OCI-LY1 (cell line): ENCODE measurements at regions not wholly inside any gene's neighbourhood (a gene's known extent, or its start where the extent isn't known, plus 50 kb on each side); places are given as distances from the start of the nearest gene placed in this dataset.

ENCODE experiments used
- H2AFZ ChIP-seq: fragments of 200-600 bp; sonication (generic), shearing (Covaris generic); 2 replicates; pipeline ENCODE4 v1.6.0; 2014; ENCODE audit warnings: antibody characterized with exemption, mild to moderate bottlenecking, low read length
- H3F3A ChIP-seq: fragments of 200-600 bp; sonication (generic), shearing (Covaris generic); 2 replicates; pipeline ENCODE4 v1.6.0; 2014; ENCODE audit warnings: mild to moderate bottlenecking, antibody characterized with exemption, low read length, moderate library complexity; ENCODE audit not compliant: insufficient read depth
- H3K27ac ChIP-seq: fragments of 200-600 bp; sonication (generic); 2 replicates; pipeline ENCODE4 v1.5.1; 2014; ENCODE audit warnings: low read length, mixed run types, mild to moderate bottlenecking, low read depth; ENCODE audit not compliant: poor library complexity, severe bottlenecking
- H3K27me3 ChIP-seq: fragments of 200-600 bp; sonication (generic); 2 replicates; pipeline ENCODE4 v1.6.0; 2014; ENCODE audit warnings: antibody characterized with exemption, mild to moderate bottlenecking, low read length, moderate library complexity; ENCODE audit not compliant: insufficient read depth
- H3K36me3 ChIP-seq: fragments of 200-600 bp; sonication (generic); 2 replicates; pipeline ENCODE4 v1.6.1; 2014; ENCODE audit warnings: mild to moderate bottlenecking, antibody characterized with exemption, low read length, moderate library complexity, mixed read lengths; ENCODE audit not compliant: insufficient read depth
- H3K4me1 ChIP-seq: fragments of 200-600 bp; sonication (generic); 2 replicates; pipeline ENCODE4 v1.5.1; 2014; ENCODE audit warnings: mild to moderate bottlenecking, low read length, moderate library complexity; ENCODE audit not compliant: insufficient read depth, severe bottlenecking
- H3K4me2 ChIP-seq: fragments of 200-600 bp; sonication (generic), shearing (Covaris generic); 2 replicates; pipeline ENCODE4 v1.6.1; 2014; ENCODE audit warnings: low read length
- H3K4me3 ChIP-seq: fragments of 200-600 bp; sonication (generic); 2 replicates; pipeline ENCODE4 v1.5.1; 2014; ENCODE audit warnings: low read length, low read depth, mild to moderate bottlenecking, mixed read lengths; ENCODE audit not compliant: poor library complexity, severe bottlenecking
- H3K79me2 ChIP-seq: fragments of 200-600 bp; shearing (Covaris generic); 2 replicates; pipeline ENCODE4 v1.6.1; 2016; ENCODE audit warnings: mixed run types, low read length, mixed read lengths; ENCODE audit not compliant: insufficient read depth
- H3K9ac ChIP-seq: fragments of 200-600 bp; sonication (generic), shearing (Covaris generic); 2 replicates; pipeline ENCODE4 v1.6.1; 2014; ENCODE audit warnings: mild to moderate bottlenecking, low read length, mixed read lengths
- H3K9me2 ChIP-seq: fragments of 200-600 bp; sonication (generic), shearing (Covaris generic); 2 replicates; pipeline ENCODE4 v1.6.1; 2014; ENCODE audit warnings: low read depth, mild to moderate bottlenecking, low read length, mixed read lengths
- H3K9me3 ChIP-seq: fragments of 200-600 bp; shearing (Covaris generic); 2 replicates; pipeline ENCODE4 v1.6.1; 2014; ENCODE audit warnings: low read length, mixed read lengths
- H4K20me1 ChIP-seq: fragments of 200-600 bp; sonication (generic), shearing (Covaris generic); 2 replicates; pipeline ENCODE4 v1.6.0; 2016; ENCODE audit warnings: mild to moderate bottlenecking, low read length; ENCODE audit not compliant: insufficient read depth
- EZH2 ChIP-seq: fragments of 200-600 bp; sonication (generic), shearing (Covaris generic); IDR thresholded peaks from 2 replicates; pipeline ENCODE4 v1.8.0; 2017; ENCODE audit warnings: borderline replicate concordance, mixed run types, mild to moderate bottlenecking, antibody characterized with exemption, low read length, moderate library complexity, mixed read lengths
- TF ChIP-seq, protein P1 (sequence below): fragments of 200-600 bp; sonication (generic), shearing (Covaris generic); IDR thresholded peaks from 2 replicates; pipeline ENCODE4 v1.5.1; 2017; ENCODE audit warnings: mild to moderate bottlenecking, antibody characterized with exemption, low read length, moderate library complexity, mixed read lengths

DNA sequence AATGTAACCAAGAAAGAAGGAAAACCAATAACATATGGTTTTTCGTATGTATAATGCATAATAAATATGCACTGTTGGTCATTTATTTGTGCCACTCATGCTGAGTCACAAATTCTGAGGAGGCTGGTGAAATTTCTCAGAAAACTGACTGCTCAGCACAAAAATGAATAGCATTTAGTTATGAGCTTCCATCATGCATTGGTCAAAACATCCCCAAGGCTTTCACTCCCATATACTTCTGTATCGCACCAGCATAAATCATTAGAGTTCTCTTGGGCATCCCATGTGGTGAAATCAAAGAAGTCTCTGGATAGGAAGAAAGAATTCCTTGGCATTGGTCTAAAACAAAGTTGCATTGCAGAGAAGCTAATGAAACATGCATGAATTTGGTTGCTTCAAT is 785.6 kb upstream of the CDH8 start:
- H3F3A ChIP-seq, result no peaks in the 10 kb centered on the region
- no peak overlapping the region for H3K4me2 ChIP-seq
- no peaks in the 10 kb centered on the region for H3K79me2 ChIP-seq
- no peak for TF ChIP-seq EZH2
- TF ChIP-seq, protein P1, sequence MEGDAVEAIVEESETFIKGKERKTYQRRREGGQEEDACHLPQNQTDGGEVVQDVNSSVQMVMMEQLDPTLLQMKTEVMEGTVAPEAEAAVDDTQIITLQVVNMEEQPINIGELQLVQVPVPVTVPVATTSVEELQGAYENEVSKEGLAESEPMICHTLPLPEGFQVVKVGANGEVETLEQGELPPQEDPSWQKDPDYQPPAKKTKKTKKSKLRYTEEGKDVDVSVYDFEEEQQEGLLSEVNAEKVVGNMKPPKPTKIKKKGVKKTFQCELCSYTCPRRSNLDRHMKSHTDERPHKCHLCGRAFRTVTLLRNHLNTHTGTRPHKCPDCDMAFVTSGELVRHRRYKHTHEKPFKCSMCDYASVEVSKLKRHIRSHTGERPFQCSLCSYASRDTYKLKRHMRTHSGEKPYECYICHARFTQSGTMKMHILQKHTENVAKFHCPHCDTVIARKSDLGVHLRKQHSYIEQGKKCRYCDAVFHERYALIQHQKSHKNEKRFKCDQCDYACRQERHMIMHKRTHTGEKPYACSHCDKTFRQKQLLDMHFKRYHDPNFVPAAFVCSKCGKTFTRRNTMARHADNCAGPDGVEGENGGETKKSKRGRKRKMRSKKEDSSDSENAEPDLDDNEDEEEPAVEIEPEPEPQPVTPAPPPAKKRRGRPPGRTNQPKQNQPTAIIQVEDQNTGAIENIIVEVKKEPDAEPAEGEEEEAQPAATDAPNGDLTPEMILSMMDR, result no peak
- H4K20me1 ChIP-seq, result no peaks in the 10 kb centered on the region
- no peak overlapping the region for H3K4me3 ChIP-seq
- H3K27me3 ChIP-seq, result no peaks in the 10 kb centered on the region
- no peaks in the 10 kb centered on the region for H3K9me2 ChIP-seq
- no peaks in the 10 kb centered on the region for H3K36me3 ChIP-seq
- H3K9me3 ChIP-seq, result no peaks in the 10 kb centered on the region
- no peak overlapping the region for H3K27ac ChIP-seq
- H3K4me1 ChIP-seq, result no peaks in the 10 kb centered on the region
- no peak overlapping the region for H3K9ac ChIP-seq
- no peak overlapping the region for H2AFZ ChIP-seq

DNA sequence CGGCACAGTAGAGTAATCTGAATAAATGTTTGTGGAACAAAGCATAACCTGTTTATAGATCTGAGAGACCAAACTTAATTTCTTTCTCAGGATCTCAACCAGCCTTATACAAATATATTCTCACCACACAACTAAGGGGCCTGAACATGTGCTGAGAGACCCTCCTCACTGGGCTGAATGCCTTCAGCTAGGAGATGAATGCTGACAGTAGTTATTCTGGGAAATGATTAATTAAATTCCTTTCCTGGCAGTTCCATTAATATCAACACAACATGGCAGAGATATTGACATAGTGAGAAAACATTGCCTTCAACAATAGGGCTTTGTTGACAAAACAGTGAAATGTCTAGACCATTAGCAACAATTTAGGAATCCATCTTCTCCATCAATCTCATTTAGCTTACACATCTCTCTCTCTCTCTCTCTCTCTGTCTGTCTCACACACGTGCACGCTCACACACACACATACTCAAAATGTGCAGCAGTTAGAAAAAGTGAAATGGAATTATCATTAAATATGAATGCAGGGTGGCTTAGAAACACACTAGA is 780.8 kb upstream of the CDH8 start:
- Histone ChIP-seq H3K9me2 (no peaks in the 10 kb centered on the region), H3K9ac (no peak overlapping the region), H3K27me3 (no peaks in the 10 kb centered on the region), H2AFZ (no peak overlapping the region), H3K4me3 (no peak overlapping the region), H3K27ac (no peak overlapping the region), H3K4me1 (no peaks in the 10 kb centered on the region), H3F3A (no peaks in the 10 kb centered on the region), H3K4me2 (no peak overlapping the region), H3K9me3 (no peaks in the 10 kb centered on the region), H3K79me2 (no peaks in the 10 kb centered on the region), H4K20me1 (no peaks in the 10 kb centered on the region), H3K36me3 (no peaks in the 10 kb centered on the region)
- TF ChIP-seq EZH2, result no peak
- TF ChIP-seq, protein P1, result no peak

DNA sequence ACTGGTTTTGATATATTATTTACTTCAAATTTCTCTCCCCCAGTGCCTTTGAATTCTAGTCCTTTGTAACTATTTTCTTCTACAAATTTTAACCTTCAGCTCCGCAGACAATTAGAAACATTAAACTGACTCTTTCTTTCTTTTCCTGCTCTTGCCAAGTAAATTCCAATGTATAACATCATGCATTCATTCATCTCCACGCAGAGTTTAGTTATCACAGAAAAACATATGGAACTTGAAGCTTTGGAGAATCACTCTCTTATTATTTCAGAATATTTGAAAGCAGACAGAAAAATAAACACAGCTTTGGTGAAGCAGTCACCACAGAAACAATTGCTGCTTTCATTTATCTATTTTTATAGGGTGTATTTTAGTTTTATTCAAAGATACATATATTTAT is 778.7 kb upstream of the CDH8 start:
- no peaks in the 10 kb centered on the region for H3F3A ChIP-seq
- no peaks in the 10 kb centered on the region for H3K79me2 ChIP-seq
- no peak overlapping the region for H3K9ac ChIP-seq
- H3K4me3 ChIP-seq, result no peak overlapping the region
- no peak overlapping the region for H3K27ac ChIP-seq
- no peaks in the 10 kb centered on the region for H4K20me1 ChIP-seq
- no peak overlapping the region for H2AFZ ChIP-seq
- H3K9me3 ChIP-seq, result no peaks in the 10 kb centered on the region
- no peak overlapping the region for H3K4me2 ChIP-seq
- H3K4me1 ChIP-seq, result no peaks in the 10 kb centered on the region
- H3K9me2 ChIP-seq, result no peaks in the 10 kb centered on the region
- no peak for TF ChIP-seq EZH2
- no peaks in the 10 kb centered on the region for H3K36me3 ChIP-seq
- H3K27me3 ChIP-seq, result no peaks in the 10 kb centered on the region

DNA sequence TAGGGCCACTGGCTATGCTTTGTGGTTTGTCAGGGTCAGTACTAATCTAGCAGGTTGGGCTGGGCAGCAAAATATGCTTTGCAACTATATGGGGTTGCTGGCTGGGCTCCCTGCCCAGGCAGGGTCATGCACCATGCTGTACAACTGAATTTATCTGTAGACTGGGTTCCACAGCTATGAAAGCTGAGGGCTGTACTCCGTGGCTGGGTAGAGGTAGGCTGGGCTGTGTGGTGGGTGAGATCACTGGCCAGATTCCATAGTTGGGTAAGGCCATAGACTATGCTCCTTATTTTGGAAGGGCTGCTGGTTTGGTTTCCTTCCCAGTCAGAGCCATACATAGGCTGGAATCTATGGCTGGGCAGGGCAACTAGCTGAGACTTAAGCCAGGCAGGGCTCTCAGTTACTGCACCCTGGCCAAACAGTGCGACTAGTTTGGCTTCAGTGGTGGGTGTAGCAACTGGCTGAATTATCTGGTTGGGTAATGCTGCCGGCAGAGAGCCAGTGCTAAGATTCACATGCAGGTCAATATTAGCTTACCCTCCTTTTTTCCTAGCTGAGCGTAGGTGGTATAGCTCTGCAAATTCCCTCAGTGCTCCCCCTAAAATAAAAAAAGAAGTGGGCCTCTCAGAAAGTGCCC is 769.1 kb upstream of the CDH8 start:
- no peaks in the 10 kb centered on the region for H3K27me3 ChIP-seq
- TF ChIP-seq EZH2, result no peak
- TF ChIP-seq, protein P1, result no peak
- H4K20me1 ChIP-seq, result no peaks in the 10 kb centered on the region
- no peaks in the 10 kb centered on the region for H3F3A ChIP-seq
- no peaks in the 10 kb centered on the region for H3K9me3 ChIP-seq
- no peak overlapping the region for H3K9ac ChIP-seq
- H2AFZ ChIP-seq, result no peak overlapping the region
- no peak overlapping the region for H3K4me2 ChIP-seq
- H3K36me3 ChIP-seq, result no peaks in the 10 kb centered on the region
- no peaks in the 10 kb centered on the region for H3K9me2 ChIP-seq
- no peak overlapping the region for H3K27ac ChIP-seq
- no peaks in the 10 kb centered on the region for H3K4me1 ChIP-seq
- no peaks in the 10 kb centered on the region for H3K79me2 ChIP-seq
- H3K4me3 ChIP-seq, result no peak overlapping the region
